ENCODE measurements at regions not wholly inside any gene's neighbourhood (a gene's known extent, or its start where the extent isn't known, plus 50 kb on each side); places are given as distances from the start of the nearest gene placed in this dataset.

- ChIA-PET POLR2A (interaction anchor here (0.6 to 2.3 kb wide), 5 partner anchors 10 to 264 kb away, joined by 3 to 11 read pairs (median 3); no protein-coding TSS in a partner anchor), CTCF (interaction anchor here (0.6 to 3.0 kb wide), 6 partner anchors 10 to 263 kb away, joined by 3 to 11 read pairs (median 4); no protein-coding TSS in a partner anchor), SMC1A (ENCODE audit: uncharacterized antibody, unreplicated experiment) (interaction anchor here (0.6 to 6.0 kb wide), 7 partner anchors 11 to 293 kb away, joined by 3 to 41 read pairs (median 8); a partner anchor contains a TSS), RAD21 (ENCODE audit: unreplicated experiment) (interaction anchor here (0.6 to 5.2 kb wide), 5 partner anchors 10 to 50 kb away, joined by 3 to 21 read pairs (median 3); no protein-coding TSS in a partner anchor)
- BruUV-seq (replicated peaks): no TSS peak
- ATAC-seq: peak; percentile 90
- Histone ChIP-seq H3K36me3 (ENCODE audit: control insufficient read depth in 2 of 2, insufficient read depth in 2 of 2, low read length in 1 of 2) (no peaks in the 10 kb centered on the region), H3K4me2 (ENCODE audit: control insufficient read depth, insufficient read depth) (peak overlapping the region; percentile 71), H3K27me3 (replicated peaks in 1 of 2; ENCODE audit: control insufficient read depth in 2 of 2, insufficient read depth in 2 of 2, low read length in 1 of 2) (no peaks in the 10 kb centered on the region), H4K20me1 (ENCODE audit: control insufficient read depth, insufficient read depth) (no peaks in the 10 kb centered on the region), H3K9ac (ENCODE audit: control insufficient read depth, insufficient read depth, low read length) (peak overlapping the region; percentile 34; the same call in 1 of the 2 replicates), H3K79me2 (ENCODE audit: control insufficient read depth, insufficient read depth, low read length) (no peaks in the 10 kb centered on the region), H3K27ac (ENCODE audit: control insufficient read depth, insufficient read depth) (peak overlapping the region; percentile 44; the same call in 1 of the 2 replicates), H3K4me1 (ENCODE audit: control insufficient read depth, insufficient read depth, low read length) (peaks cover 12% of the 10 kb centered on the region), H3K4me3 (0 out of 2 replicates have a peak overlapping the region, but pooled peaks have one; percentile 26), H3K9me3 (replicated peaks; ENCODE audit: control insufficient read depth, insufficient read depth, low read length) (peaks cover 2% of the 10 kb centered on the region; the same call in 2 of the 3 replicates), H2AFZ (ENCODE audit: control insufficient read depth, low read depth, low read length) (peak overlapping the region; percentile 45)
- in situ Hi-C loops (cut with MboI) (no loop called here), intact Hi-C loops (cut with micrococcal nuclease; ENCODE audit: unreplicated experiment) (no loop called here)
- peak; percentile 93 for FAIRE-seq
- WGBS (ENCODE audit: insufficient coverage, insufficient replicate concordance, low lambda C conversion rate, missing lambda C conversion rate): 61% methylated on average over 9 of the region's 9 CpGs
- no peak for DNase-seq (ENCODE audit: low read depth, low spot score)
- TF ChIP-seq RELB (IDR thresholded peaks at IDR 0.05; ENCODE audit: low read depth) (peak; percentile 36; the same call in 1 of the 2 replicates), IKZF2 (IDR thresholded peaks at IDR 0.05) (peak in 1 of 2 experiments; percentile 26; a peak in 1 of 4 replicates), MEF2A (IDR thresholded peaks at IDR 0.05; ENCODE audit: insufficient read depth, low read depth, low read length) (peak; percentile 65), CREB1 (IDR thresholded peaks at IDR 0.05; ENCODE audit: low read depth) (0 out of 2 replicates have a peak, but pooled peaks have one; percentile 11), STAT3 (IDR thresholded peaks at IDR 0.05; ENCODE audit: low read depth, low read length) (no peak), KDM1A (IDR thresholded peaks at IDR 0.05; ENCODE audit: borderline replicate concordance) (no peak), RB1 (IDR thresholded peaks at IDR 0.05; ENCODE audit: borderline replicate concordance) (no peak), BHLHE40 (IDR thresholded peaks at IDR 0.05; ENCODE audit: borderline replicate concordance in 1 of 2, low read depth in 2 of 2, low read length in 1 of 2) (0 out of 4 replicates have a peak, but pooled peaks of 1 of the 2 experiments have one; percentile 26), JUNB (IDR thresholded peaks at IDR 0.05) (peak; percentile 56; the same call in 1 of the 2 replicates), EED (IDR thresholded peaks at IDR 0.05; ENCODE audit: low read depth) (no peak), E4F1 (IDR thresholded peaks at IDR 0.05; ENCODE audit: borderline replicate concordance, partially characterized antibody) (no peak), ATF7 (IDR thresholded peaks at IDR 0.05; ENCODE audit: low read depth) (0 out of 2 replicates have a peak, but pooled peaks have one; percentile 27), BMI1 (IDR thresholded peaks at IDR 0.05; ENCODE audit: borderline replicate concordance) (peak; percentile 18; the same call in 1 of the 2 replicates), SKIL (IDR thresholded peaks at IDR 0.05; ENCODE audit: low read depth, poor library complexity, severe bottlenecking) (no peak), ZNF384 (IDR thresholded peaks at IDR 0.05; ENCODE audit: borderline replicate concordance, low read depth, low read length) (peak; percentile 76), NBN (IDR thresholded peaks at IDR 0.05) (peak; percentile 62; the same call in 1 of the 2 replicates), TAF1 (IDR thresholded peaks at IDR 0.05; ENCODE audit: borderline replicate concordance, low read depth, low read length) (no peak)
These were observed 92.3 kb upstream of the BCAT1 start for GRCh38 chr12:25041006-25041741.
